Astrocyte (in vitro differentiated cells and primary cell): ENCODE measurements at regions not wholly inside any gene's neighbourhood (a gene's known extent, or its start where the extent isn't known, plus 50 kb on each side); places are given as distances from the start of the nearest gene placed in this dataset.

Experiments used
- EZH2 ChIP-seq: IDR thresholded peaks from 2 replicates; pipeline ENCODE4 v1.6.1; 2012; ENCODE audit warnings: mild to moderate bottlenecking, low read length, inconsistent platforms; ENCODE audit not compliant: insufficient read depth
- TF ChIP-seq, protein P1 (sequence below): IDR thresholded peaks from 2 replicates; pipeline ENCODE4 v1.5.1; 2011; ENCODE audit warnings: low read depth, mild to moderate bottlenecking, inconsistent platforms, low read length, moderate library complexity; ENCODE audit not compliant: insufficient read depth

DNA sequence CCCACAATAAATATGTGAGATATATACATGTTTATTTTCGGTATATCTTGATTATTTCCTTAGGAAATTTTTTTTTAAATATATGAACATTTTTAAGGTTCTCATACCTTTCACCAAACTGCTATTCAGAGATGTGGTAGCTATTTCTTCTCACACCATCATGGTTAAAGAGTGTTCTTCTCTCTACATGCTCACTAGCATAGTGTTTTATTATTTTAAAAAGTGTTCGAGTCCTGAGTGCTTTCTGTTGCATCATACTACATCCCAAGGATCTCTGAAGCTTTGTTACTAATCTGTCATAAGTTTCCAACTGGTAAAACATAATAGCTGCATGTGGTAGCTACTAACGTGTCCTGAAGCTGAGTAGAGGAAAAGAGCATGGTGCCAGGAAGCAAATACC lies 177.4 kb upstream of the GLRA1 start:
- TF ChIP-seq, protein P1, sequence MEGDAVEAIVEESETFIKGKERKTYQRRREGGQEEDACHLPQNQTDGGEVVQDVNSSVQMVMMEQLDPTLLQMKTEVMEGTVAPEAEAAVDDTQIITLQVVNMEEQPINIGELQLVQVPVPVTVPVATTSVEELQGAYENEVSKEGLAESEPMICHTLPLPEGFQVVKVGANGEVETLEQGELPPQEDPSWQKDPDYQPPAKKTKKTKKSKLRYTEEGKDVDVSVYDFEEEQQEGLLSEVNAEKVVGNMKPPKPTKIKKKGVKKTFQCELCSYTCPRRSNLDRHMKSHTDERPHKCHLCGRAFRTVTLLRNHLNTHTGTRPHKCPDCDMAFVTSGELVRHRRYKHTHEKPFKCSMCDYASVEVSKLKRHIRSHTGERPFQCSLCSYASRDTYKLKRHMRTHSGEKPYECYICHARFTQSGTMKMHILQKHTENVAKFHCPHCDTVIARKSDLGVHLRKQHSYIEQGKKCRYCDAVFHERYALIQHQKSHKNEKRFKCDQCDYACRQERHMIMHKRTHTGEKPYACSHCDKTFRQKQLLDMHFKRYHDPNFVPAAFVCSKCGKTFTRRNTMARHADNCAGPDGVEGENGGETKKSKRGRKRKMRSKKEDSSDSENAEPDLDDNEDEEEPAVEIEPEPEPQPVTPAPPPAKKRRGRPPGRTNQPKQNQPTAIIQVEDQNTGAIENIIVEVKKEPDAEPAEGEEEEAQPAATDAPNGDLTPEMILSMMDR, result no peak
- TF ChIP-seq EZH2, result no peak
